ENCODE measurements at regions not wholly inside any gene's neighbourhood (a gene's known extent, or its start where the extent isn't known, plus 50 kb on each side); places are given as distances from the start of the nearest gene placed in this dataset.

DNA sequence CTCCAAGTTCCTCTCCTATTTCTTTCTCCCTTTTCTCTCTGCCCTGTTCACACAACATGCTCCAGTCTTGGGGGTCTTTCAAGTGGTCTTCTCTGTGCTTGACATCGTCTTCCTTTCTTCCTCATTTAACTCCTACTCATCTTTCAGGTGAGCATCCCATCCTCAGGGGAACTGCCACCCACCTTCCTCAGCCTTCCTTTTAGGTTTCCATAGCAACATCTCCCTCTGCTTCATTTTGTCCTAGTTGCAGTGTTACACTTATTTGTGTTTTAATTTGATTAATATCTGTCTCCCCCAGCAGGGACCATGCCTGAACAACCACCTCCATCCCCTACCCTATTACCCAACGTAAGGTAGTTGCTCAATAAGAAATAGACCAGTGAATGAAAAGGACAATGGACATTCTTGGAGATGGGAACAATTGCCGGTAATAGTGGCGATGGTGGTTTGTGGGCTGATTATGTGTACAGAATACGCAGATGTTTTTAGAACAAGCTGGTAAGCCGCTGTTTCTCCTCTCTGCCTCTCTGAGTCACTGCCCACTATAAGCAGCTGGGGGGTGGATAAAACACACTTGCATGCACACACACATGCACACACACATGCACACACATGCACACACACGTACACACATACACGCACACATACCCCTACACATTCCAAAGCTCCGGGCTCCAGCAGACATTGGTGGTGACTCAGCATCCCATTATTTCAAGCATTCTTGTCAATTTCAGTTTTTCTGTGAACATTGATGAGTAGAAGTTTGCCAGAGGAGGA, 251.6 kb downstream of the GATA3 start:
- TF ChIP-seq, protein P1, sequence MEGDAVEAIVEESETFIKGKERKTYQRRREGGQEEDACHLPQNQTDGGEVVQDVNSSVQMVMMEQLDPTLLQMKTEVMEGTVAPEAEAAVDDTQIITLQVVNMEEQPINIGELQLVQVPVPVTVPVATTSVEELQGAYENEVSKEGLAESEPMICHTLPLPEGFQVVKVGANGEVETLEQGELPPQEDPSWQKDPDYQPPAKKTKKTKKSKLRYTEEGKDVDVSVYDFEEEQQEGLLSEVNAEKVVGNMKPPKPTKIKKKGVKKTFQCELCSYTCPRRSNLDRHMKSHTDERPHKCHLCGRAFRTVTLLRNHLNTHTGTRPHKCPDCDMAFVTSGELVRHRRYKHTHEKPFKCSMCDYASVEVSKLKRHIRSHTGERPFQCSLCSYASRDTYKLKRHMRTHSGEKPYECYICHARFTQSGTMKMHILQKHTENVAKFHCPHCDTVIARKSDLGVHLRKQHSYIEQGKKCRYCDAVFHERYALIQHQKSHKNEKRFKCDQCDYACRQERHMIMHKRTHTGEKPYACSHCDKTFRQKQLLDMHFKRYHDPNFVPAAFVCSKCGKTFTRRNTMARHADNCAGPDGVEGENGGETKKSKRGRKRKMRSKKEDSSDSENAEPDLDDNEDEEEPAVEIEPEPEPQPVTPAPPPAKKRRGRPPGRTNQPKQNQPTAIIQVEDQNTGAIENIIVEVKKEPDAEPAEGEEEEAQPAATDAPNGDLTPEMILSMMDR (IDR thresholded peaks at IDR 0.05; ENCODE audit: extremely low read depth, missing control alignments) = no peak
- no peak for DNase-seq (ENCODE audit: low spot score)

DNA sequence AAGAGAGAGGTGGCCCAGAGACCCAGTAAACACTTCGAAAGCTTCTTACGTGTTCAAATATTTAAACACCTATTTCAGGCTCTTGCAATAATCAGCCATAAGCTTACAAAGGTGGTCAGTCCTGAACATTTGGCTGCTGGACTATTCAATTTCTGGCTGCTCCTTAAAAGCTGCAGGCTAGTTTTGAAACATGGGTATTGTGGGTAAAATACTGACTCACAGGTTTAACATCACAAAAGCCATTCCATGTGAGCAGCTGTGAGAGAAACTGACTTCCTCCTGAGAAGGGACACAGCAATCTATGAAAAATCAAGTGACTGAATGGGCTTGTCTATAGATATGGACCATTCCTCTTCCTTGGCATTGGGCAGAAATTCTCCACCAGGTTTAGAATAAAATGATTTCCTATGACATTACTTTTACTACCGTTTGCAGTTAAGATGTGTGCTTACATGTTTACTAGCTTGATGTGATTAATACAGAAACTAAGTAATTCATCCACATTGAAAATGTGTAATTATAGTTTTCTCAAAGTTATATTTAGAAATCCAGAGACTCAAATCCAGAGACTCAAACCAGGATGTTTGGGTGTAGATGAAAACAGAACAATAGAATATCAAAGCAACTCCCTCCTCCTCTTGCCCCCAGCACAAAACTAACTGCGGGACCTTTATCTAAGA, 252.3 kb downstream of the GATA3 start:
- TF ChIP-seq, protein P1 (IDR thresholded peaks at IDR 0.05; ENCODE audit: extremely low read depth, missing control alignments) = no peak
- no peak for DNase-seq (ENCODE audit: low spot score)

- DNase-seq (ENCODE audit: low spot score) = no peak
- TF ChIP-seq, protein P1 (IDR thresholded peaks at IDR 0.05; ENCODE audit: extremely low read depth, missing control alignments) = no peak
These were observed 256.4 kb downstream of the GATA3 start for GRCh38 chr10:8310930-8311329.

- TF ChIP-seq, protein P1 (IDR thresholded peaks at IDR 0.05; ENCODE audit: extremely low read depth, missing control alignments) = no peak
- no peak for DNase-seq (ENCODE audit: low spot score)
These were observed 257.1 kb downstream of the GATA3 start for GRCh38 chr10:8311526-8312070.

- DNase-seq (ENCODE audit: low spot score) = no peak
- TF ChIP-seq, protein P1 (IDR thresholded peaks at IDR 0.05; ENCODE audit: extremely low read depth, missing control alignments) = no peak
These were observed 257.6 kb downstream of the GATA3 start for GRCh38 chr10:8312079-8312478.

DNA sequence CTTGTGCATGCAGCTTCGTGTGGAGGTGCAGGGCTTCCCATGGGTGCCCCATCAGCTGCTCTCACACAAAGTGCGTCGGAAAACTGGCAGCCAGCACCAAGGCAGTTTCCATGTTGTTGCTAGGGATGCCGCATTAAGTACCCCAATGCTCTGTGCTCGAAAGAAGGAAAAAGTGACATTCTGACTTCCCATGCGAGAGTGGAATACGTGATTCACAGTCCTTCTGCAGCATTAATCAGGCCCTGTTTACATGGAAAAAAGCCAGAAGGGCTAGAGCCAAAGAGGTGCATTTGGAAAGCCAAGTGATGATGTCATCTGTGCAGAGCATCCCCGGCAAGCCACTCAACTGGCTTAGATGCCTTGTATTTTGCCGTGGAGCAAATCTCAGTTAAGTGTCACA, 258.3 kb downstream of the GATA3 start:
- DNase-seq (ENCODE audit: low spot score) = no peak
- TF ChIP-seq, protein P1 (IDR thresholded peaks at IDR 0.05; ENCODE audit: extremely low read depth, missing control alignments) = no peak

- TF ChIP-seq, protein P1 (IDR thresholded peaks at IDR 0.05; ENCODE audit: extremely low read depth, missing control alignments) = no peak
- DNase-seq (ENCODE audit: low spot score) = no peak
These were observed 260.0 kb downstream of the GATA3 start for GRCh38 chr10:8314486-8314885.

All from GM20000 (cell line).